Right lobe of liver (tissue), 4 donors: ENCODE measurements at regions not wholly inside any gene's neighbourhood (a gene's known extent, or its start where the extent isn't known, plus 50 kb on each side); places are given as distances from the start of the nearest gene placed in this dataset.

Experiments used
- CTCF ChIP-seq, 4 donors: fragments of 200-600 bp in 3 of 4; fragments of 450-650 bp in 1 of 4; IDR thresholded peaks; one replicate each; pipeline versions ENCODE4 v1.5.1 to v1.8.0; 2016 to 2022; ENCODE audit warnings: antibody characterized with exemption in 4 of 4, mild to moderate bottlenecking in 2 of 4
- POLR2A ChIP-seq: fragments of 450-650 bp; IDR thresholded peaks from one replicate; pipeline ENCODE4 v1.6.1; 2017; ENCODE audit warnings: antibody characterized with exemption, mild to moderate bottlenecking
- donor health status: DM: no; HTN: no; CAD: no.
- donor health status: DM: no; HTN: no; CAD: no.
- donor health status: DM: no; HTN: yes; CAD: no.

DNA sequence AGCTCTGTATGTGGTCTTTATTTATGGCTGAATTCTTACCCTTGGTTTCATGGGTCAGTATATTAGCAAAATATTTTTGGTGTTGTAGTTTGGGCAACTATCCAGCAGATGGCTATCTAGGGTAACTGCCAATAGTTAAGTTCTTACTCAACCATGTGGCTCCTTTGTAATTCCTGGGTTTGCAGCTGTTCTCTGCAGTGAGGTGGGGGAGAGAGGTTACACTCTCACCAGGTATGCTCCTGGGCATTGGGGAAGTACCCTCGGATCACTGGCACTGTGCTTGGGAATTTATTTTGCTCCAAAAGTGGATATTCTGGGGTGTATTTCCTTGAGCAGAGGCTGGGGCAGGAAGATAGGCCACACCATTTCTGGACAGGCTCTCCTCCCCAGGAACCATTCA is 436.7 kb upstream of the TMPRSS15 start:
- TF ChIP-seq CTCF (IDR thresholded peaks at IDR 0.05) (no peak), POLR2A (no peak)
